ENCODE measurements at regions not wholly inside any gene's neighbourhood (a gene's known extent, or its start where the extent isn't known, plus 50 kb on each side); places are given as distances from the start of the nearest gene placed in this dataset.
"Not testable (repeated sequence)": the region's sequence is repeated elsewhere in the genome, so short reads cannot be mapped to it uniquely, and the experiment has no call there.

DNA sequence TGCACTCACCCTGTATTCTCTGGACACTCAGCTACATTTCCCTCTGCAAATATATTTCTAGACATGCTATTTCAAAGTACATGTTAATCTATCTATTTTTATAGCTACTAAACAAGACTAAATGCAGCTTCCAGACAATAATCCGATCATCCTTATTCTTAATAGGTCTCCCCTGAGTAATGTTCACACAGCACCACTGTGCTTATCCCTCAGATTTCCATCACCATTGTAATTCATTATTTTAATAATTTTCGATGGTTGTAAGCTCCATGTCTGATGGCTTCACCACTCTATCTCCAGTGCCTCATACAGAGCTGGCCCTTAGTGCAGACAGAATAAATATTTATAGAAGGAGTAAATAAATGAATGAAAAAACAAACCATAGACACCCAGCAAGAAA is 117.5 kb downstream of the ANXA2 start:
- DNase-seq = no peak
- no CpG with 5 or more reads among the region's 2 CpGs for WGBS (ENCODE audit: insufficient coverage)
- Histone ChIP-seq H3K9me3 (replicated peaks; ENCODE audit: control insufficient read depth, low read depth, low read length) (no peaks in the 10 kb centered on the region), H3K4me1 (ENCODE audit: control insufficient read depth, insufficient read depth, low read length) (no peaks in the 10 kb centered on the region), H3K4me3 (ENCODE audit: low read length) (no peak overlapping the region), H3K27me3 (ENCODE audit: control insufficient read depth, insufficient read depth, low read length) (peaks cover 6% of the 10 kb centered on the region), H3K27ac (ENCODE audit: low read length) (no peak overlapping the region), H3K36me3 (ENCODE audit: control insufficient read depth, insufficient read depth, low read length) (no peaks in the 10 kb centered on the region)

DNA sequence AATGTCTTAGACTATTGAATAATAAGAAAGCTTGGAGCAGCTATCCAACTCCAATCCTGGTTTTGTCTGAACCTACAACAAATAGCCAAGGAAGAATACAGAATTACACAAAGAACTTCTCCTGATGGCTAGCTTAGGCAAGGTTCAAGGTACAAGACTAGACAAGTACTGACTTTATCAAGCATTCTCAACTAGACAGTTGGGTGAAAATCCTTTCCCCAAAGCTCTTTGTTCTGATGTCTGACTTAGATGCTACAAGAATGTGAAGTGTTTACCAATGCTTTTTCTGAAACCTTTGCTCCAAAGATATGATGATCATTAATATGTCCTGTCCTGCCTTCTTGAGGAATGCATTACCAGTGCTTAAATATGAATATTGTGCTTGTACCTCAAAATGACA is 113.8 kb downstream of the ANXA2 start:
- peaks cover 8% of the 10 kb centered on the region for H3K27me3 ChIP-seq (ENCODE audit: control insufficient read depth, insufficient read depth, low read length)
- no peak for DNase-seq
- no peak overlapping the region for H3K4me3 ChIP-seq (ENCODE audit: low read length)
- H3K36me3 ChIP-seq (ENCODE audit: control insufficient read depth, insufficient read depth, low read length) = no peaks in the 10 kb centered on the region
- no peak overlapping the region for H3K27ac ChIP-seq (ENCODE audit: low read length)
- no peaks in the 10 kb centered on the region for H3K9me3 ChIP-seq (replicated peaks; ENCODE audit: control insufficient read depth, low read depth, low read length)
- no peaks in the 10 kb centered on the region for H3K4me1 ChIP-seq (ENCODE audit: control insufficient read depth, insufficient read depth, low read length)

DNA sequence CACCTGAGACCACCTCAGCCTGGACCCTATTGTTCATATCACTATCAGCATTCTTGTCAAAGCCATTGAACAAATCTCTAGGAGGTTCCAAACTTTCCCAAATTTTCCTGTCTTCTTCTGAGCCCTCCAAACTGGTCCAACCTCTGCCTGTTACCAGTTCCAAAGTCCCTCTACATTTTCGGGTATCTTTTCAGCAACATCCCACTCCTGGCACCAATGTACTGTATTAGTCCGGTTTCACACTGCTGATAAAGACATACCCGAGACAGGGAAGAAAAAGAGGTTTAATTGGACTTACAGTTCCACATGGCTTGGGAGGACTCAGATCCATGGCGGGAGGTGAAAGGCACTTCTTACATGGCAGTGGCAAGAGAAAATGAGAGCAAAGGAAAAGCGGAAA is 101.9 kb downstream of the ANXA2 start:
- 86% methylated on average over 1 of the region's 5 CpGs for WGBS (ENCODE audit: insufficient coverage)
- H3K27me3 ChIP-seq (ENCODE audit: control insufficient read depth, insufficient read depth, low read length); DNase-seq; H3K36me3 ChIP-seq (ENCODE audit: control insufficient read depth, insufficient read depth, low read length); H3K9me3 ChIP-seq (replicated peaks; ENCODE audit: control insufficient read depth, low read depth, low read length); H3K4me1 ChIP-seq (ENCODE audit: control insufficient read depth, insufficient read depth, low read length); H3K4me3 ChIP-seq (ENCODE audit: low read length); H3K27ac ChIP-seq (ENCODE audit: low read length): not testable (repeated sequence)

DNA sequence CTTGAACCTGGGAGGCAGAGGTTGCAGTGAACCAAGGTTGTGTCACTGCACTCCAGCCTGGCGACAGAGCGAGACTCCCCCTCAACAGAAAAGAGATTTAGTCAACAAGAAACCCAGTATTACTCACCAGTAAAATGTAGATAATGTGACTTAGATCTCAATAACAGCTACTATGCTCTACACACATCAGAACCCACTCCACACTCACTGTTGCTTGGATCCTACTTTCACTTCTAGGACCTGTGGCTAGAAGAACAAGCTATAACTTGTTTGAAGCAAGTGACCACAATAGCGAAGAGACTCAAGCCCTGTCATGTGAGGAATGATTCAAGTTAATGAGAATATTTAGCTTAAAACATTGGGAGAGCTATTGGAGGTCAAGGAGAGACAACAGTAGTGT is 100.7 kb downstream of the ANXA2 start:
- H3K27me3 ChIP-seq (ENCODE audit: control insufficient read depth, insufficient read depth, low read length) = no peaks in the 10 kb centered on the region
- WGBS (ENCODE audit: insufficient coverage) = 60% methylated on average over 1 of the region's 3 CpGs
- H3K27ac ChIP-seq (ENCODE audit: low read length) = no peak overlapping the region
- H3K4me3 ChIP-seq (ENCODE audit: low read length) = no peak overlapping the region
- no peaks in the 10 kb centered on the region for H3K9me3 ChIP-seq (replicated peaks; ENCODE audit: control insufficient read depth, low read depth, low read length)
- H3K4me1 ChIP-seq (ENCODE audit: control insufficient read depth, insufficient read depth, low read length) = no peaks in the 10 kb centered on the region
- DNase-seq = no peak
- no peaks in the 10 kb centered on the region for H3K36me3 ChIP-seq (ENCODE audit: control insufficient read depth, insufficient read depth, low read length)

Measured in muscle of leg (tissue), 3 donors.